K562 (cell line): ENCODE measurements at regions not wholly inside any gene's neighbourhood (a gene's known extent, or its start where the extent isn't known, plus 50 kb on each side); places are given as distances from the start of the nearest gene placed in this dataset.

Experiments used
- ATAC-seq: fragments of 200-7000 bp; cut with Tn5 transposase; 3 replicates; pipeline ENCODE4 v1.9.1; 2020; ENCODE audit warnings: moderate library complexity
- BruUV-seq: library from RNA; stranded (reverse); fragments of 400-500 nt; replicated peaks from 2 replicates; lab custom pipeline; 2021; lab: Mats Ljungman, UMichigan
- CTCF ChIA-PET: fragments of 300-600 bp; formaldehyde crosslinking; extraction: SDS; loops from one replicate; lab custom pipeline; 2021; ENCODE audit warnings: low intra/inter-chr PET ratio; lab: Yijun Ruan, JAX
- POLR2A ChIA-PET: fragments of 300-600, 350-650 bp; sonication (Branson Sonifier 250); formaldehyde crosslinking; extraction: SDS; loops from one replicate; lab custom pipeline; 2021; ENCODE audit warnings: antibody characterized with exemption, inconsistent platforms; lab: Yijun Ruan, JAX
- DNase-seq, 4 experiments: peaks; one replicate each; pipeline versions ENCODE4 v3.0.0 to v3.0.0-alpha.2; 2011 to 2018; ENCODE audit warnings: low spot score in 3 of 4, mixed read lengths in 3 of 4; ENCODE audit errors: extremely low read depth in 1 of 4
- FAIRE-seq: peaks from 2 replicates; lab custom pipeline; 2011; peaks lifted over from hg19 to GRCh38; lab: Jason Lieb, UNC
- H2AFZ ChIP-seq: 2 replicates; pipeline ENCODE4 v1.6.0; 2011; ENCODE audit warnings: low read depth, low read length, control low read depth, inconsistent platforms
- H3K27ac ChIP-seq: fragments of 200-600 bp; 3 replicates; pipeline ENCODE4 v1.8.0; 2011; ENCODE audit warnings: low read depth, mild to moderate bottlenecking, control low read depth, inconsistent platforms, low read length, moderate library complexity, mixed read lengths; ENCODE audit errors: extremely low read depth
- H3K27me3 ChIP-seq, 2 experiments: fragments of 300-600 bp in 1 of 2; 2 replicates in 1 of 2; 3 replicates in 1 of 2; pipeline versions ENCODE4 v1.6.0 to v1.8.0; 2011; ENCODE audit warnings: inconsistent platforms in 2 of 2, low read length in 2 of 2, mild to moderate bottlenecking in 1 of 2, mixed read lengths in 1 of 2, moderate library complexity in 1 of 2; ENCODE audit not compliant: control insufficient read depth in 2 of 2, insufficient read depth in 2 of 2
- H3K36me3 ChIP-seq: fragments of 300-600 bp; 3 replicates; pipeline ENCODE4 v1.8.0; 2011; ENCODE audit warnings: mild to moderate bottlenecking, low read length, inconsistent platforms; ENCODE audit not compliant: control insufficient read depth, insufficient read depth
- H3K4me1 ChIP-seq, 2 experiments: fragments of 200-600 bp in 1 of 2; replicated peaks in 1 of 2; 2 replicates in 1 of 2; 3 replicates in 1 of 2; pipeline versions ENCODE4 v1.5.1 to v1.8.0; 2011; ENCODE audit warnings: inconsistent platforms in 2 of 2, low read length in 2 of 2, mild to moderate bottlenecking in 1 of 2, mixed read lengths in 1 of 2, moderate library complexity in 1 of 2; ENCODE audit not compliant: control insufficient read depth in 2 of 2, insufficient read depth in 2 of 2
- H3K4me2 ChIP-seq: 2 replicates; pipeline ENCODE4 v1.6.1; 2011; ENCODE audit warnings: low read length, control low read depth, inconsistent platforms, mixed read lengths; ENCODE audit not compliant: insufficient read depth
- H3K4me3 ChIP-seq: fragments of 200-600 bp; sonication (generic), shearing (Covaris generic); 2 replicates; pipeline ENCODE4 v1.5.1; 2016; ENCODE audit warnings: control low read depth, inconsistent platforms
- H3K79me2 ChIP-seq: fragments of 200-600 bp; 3 replicates; pipeline ENCODE4 v1.8.0; 2011; ENCODE audit warnings: low read length, inconsistent platforms; ENCODE audit not compliant: control insufficient read depth, insufficient read depth
- H3K9ac ChIP-seq, 2 experiments: 2 replicates each; pipeline versions ENCODE4 v1.6.0 to v1.6.1; 2011; ENCODE audit warnings: low read depth in 2 of 2, low read length in 2 of 2, control low read depth in 1 of 2, inconsistent platforms in 1 of 2, mild to moderate bottlenecking in 1 of 2, mixed read lengths in 1 of 2; ENCODE audit not compliant: insufficient read depth in 1 of 2
- H3K9me1 ChIP-seq: one replicate; pipeline ENCODE4 v1.6.0; 2011; ENCODE audit warnings: inconsistent platforms, mild to moderate bottlenecking, low read length, moderate library complexity; ENCODE audit not compliant: control insufficient read depth, insufficient read depth
- H3K9me3 ChIP-seq: replicated peaks from 2 replicates; pipeline ENCODE4 v1.5.1; 2011; ENCODE audit warnings: low read depth, low read length, inconsistent platforms; ENCODE audit not compliant: control insufficient read depth, insufficient read depth
- H4K20me1 ChIP-seq: replicated peaks from 2 replicates; pipeline ENCODE4 v1.6.1; 2011; ENCODE audit warnings: low read length, inconsistent platforms, mixed read lengths; ENCODE audit not compliant: control insufficient read depth, insufficient read depth
- BRCA1 ChIP-seq, 2 experiments: fragments of 450-650 bp in 1 of 2; sonication (generic) in 1 of 2; formaldehyde crosslinking in 1 of 2; IDR thresholded peaks; 2 replicates each; pipeline versions ENCODE4 v1.5.0 to v1.6.1; 2017 to 2020; ENCODE audit warnings: mild to moderate bottlenecking in 1 of 2, missing genetic modification reagents in 1 of 2
- ETV1 ChIP-seq: fragments of 450-650 bp; conservative IDR thresholded peaks from 2 replicates; pipeline ENCODE4 v1.6.1; 2016; ENCODE audit warnings: missing genetic modification characterization, control low read depth, low read depth, missing compliant biosample characterization
- GATAD2A ChIP-seq: fragments of 450-650 bp; IDR thresholded peaks from 2 replicates; pipeline ENCODE4 v1.6.1; 2017
- HDGF ChIP-seq: fragments of 450-650 bp; IDR thresholded peaks from 2 replicates; pipeline ENCODE4 v1.6.1; 2016
- HNRNPUL1 ChIP-seq: fragments of 200-400 bp; formaldehyde crosslinking; IDR thresholded peaks from 2 replicates; pipeline ENCODE4 v1.6.1; 2017; ENCODE audit warnings: low read length
- LCOR ChIP-seq: sonication (generic); formaldehyde crosslinking; IDR thresholded peaks from 2 replicates; pipeline ENCODE4 v1.8.0; 2022; ENCODE audit warnings: mild to moderate bottlenecking, missing genetic modification reagents
- MEF2A ChIP-seq: IDR thresholded peaks from 2 replicates; pipeline ENCODE4 v1.6.1; 2011; ENCODE audit warnings: low read depth, mild to moderate bottlenecking, low read length, moderate library complexity; ENCODE audit not compliant: control insufficient read depth
- MGA ChIP-seq: fragments of 450-650 bp; IDR thresholded peaks from 2 replicates; pipeline ENCODE4 v1.6.1; 2016; ENCODE audit warnings: mild to moderate bottlenecking, moderate library complexity
- NFE2L1 ChIP-seq: fragments of 450-650 bp; IDR thresholded peaks from 2 replicates; pipeline ENCODE4 v1.6.1; 2016; ENCODE audit warnings: missing genetic modification characterization, low read depth, mild to moderate bottlenecking, missing compliant biosample characterization, moderate library complexity, borderline replicate concordance
- PTTG1 ChIP-seq: fragments of 450-650 bp; IDR thresholded peaks from 2 replicates; pipeline ENCODE4 v1.6.1; 2016; ENCODE audit warnings: low read depth, mild to moderate bottlenecking, missing genetic modification characterization, missing compliant biosample characterization
- RB1 ChIP-seq: fragments of 450-650 bp; IDR thresholded peaks from 2 replicates; pipeline ENCODE4 v1.6.1; 2017; ENCODE audit warnings: low read depth, mild to moderate bottlenecking
- ZBTB7A ChIP-seq: IDR thresholded peaks from 2 replicates; pipeline ENCODE4 v1.6.1; 2011; ENCODE audit warnings: low read depth, mild to moderate bottlenecking, low read length, moderate library complexity, borderline replicate concordance; ENCODE audit not compliant: control insufficient read depth
- ZKSCAN3 ChIP-seq: fragments of 250-450 bp; sonication (Bioruptor Pico); IDR thresholded peaks from 2 replicates; pipeline ENCODE4 v1.4.0; 2020
- ZNF146 ChIP-seq: IDR thresholded peaks from one replicate; pipeline ENCODE4 v1.6.1; 2018; ENCODE audit warnings: missing compliant biosample characterization; ENCODE audit not compliant: unreplicated experiment
- WGBS: fragments of 100-300 bp; shearing (Covaris generic); methylation state at CpG from one replicate; pipeline ENCODE4 v1.1.6; 2016; ENCODE audit warnings: low coverage, mixed read lengths; ENCODE audit not compliant: insufficient coverage; ENCODE audit errors: missing lambda C conversion rate; 5-methylcytosine and 5-hydroxymethylcytosine counted together
- in situ Hi-C: fragments of 300-500 bp; cut with MboI; formaldehyde crosslinking; loops from 4 replicates; pipeline ENCODE4 v1.15.0; 2018; ENCODE audit warnings: inconsistent platforms, mixed read lengths
- intact Hi-C: fragments of 100-400 bp; cut with micrococcal nuclease; formaldehyde crosslinking; loops from 2 replicates; pipeline ENCODE4 v1.14.2; 2022

- Histone ChIP-seq H4K20me1 (no peaks in the 10 kb centered on the region), H3K9ac (no peak overlapping the region), H3K36me3 (no peaks in the 10 kb centered on the region), H3K4me3 (no peak overlapping the region), H3K4me1 (no peaks in the 10 kb centered on the region), H3K79me2 (no peaks in the 10 kb centered on the region), H3K9me3 (no peaks in the 10 kb centered on the region), H3K9me1 (no peaks in the 10 kb centered on the region), H3K27me3 (no peaks in the 10 kb centered on the region; a peak in 1 of 5 replicates), H3K4me2 (no peak overlapping the region), H2AFZ (no peak overlapping the region), H3K27ac (no peak overlapping the region)
- BruUV-seq = no TSS peak
- intact Hi-C loops = no loop called here
- FAIRE-seq (no peak), ATAC-seq (no peak), DNase-seq (no peak)
- in situ Hi-C loops = no loop called here
- TF ChIP-seq MEF2A (no peak), ETV1 (tag) (no peak), HNRNPUL1 (no peak), LCOR (CRISPR knock-in tag) (no peak), MGA (no peak), ZKSCAN3 (CRISPR knock-in tag) (no peak), PTTG1 (no peak), HDGF (no peak), RB1 (no peak), NFE2L1 (tag) (no peak), GATAD2A (no peak), ZNF146 (CRISPR knock-in tag) (no peak), ZBTB7A (no peak), BRCA1 (IDR thresholded peaks at IDR 0.05) (no peak), BRCA1 (CRISPR knock-in tag; IDR thresholded peaks at IDR 0.05) (no peak)
- ChIA-PET POLR2A (no interaction called here), CTCF (no interaction called here)
- 0% methylated on average over 6 of the region's 6 CpGs for WGBS
Observed at GRCh38 chr12:94786906-94787305, 136.5 kb upstream of the TMCC3 start.
